ENCODE measurements at regions not wholly inside any gene's neighbourhood (a gene's known extent, or its start where the extent isn't known, plus 50 kb on each side); places are given as distances from the start of the nearest gene placed in this dataset.

DNA sequence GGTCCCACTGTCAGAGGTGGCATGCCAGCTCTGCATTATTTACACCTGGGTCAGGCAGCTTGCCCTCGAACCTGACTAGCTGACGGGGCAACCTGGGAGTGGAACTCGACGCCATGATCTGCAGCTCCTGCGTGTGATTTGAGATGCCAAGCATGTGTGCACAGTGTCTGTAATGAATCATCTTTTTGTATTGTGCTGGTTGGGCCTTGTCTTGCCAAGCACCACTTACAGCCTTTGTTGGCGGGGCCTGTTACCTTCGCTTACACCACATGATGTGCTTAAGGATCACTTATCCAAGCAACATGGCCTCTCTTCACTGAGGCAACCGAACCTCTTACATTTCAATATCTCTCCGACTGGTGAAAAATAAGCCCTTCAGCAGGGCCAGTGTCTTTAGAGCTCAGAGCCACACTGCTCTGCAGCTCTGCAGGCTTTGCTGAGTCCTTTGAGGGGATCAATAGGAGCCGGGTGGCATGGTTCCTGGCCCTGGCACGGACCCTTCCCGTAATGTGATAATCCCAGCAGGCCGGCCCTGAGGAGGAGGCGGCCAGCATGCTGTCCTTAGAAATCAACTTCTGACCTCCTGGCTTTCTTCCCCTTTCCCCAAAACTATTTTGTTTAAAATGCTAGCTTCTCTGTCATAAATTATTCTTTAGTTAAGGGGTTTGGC is 297.7 kb upstream of the CD180 start (continued):
- no peak for TF ChIP-seq MEIS1 (CRISPR knock-in tag; IDR thresholded peaks at IDR 0.05; ENCODE audit: borderline replicate concordance)
- TF ChIP-seq ZNF777 (tag by site-specific recombination; IDR thresholded peaks at IDR 0.05; ENCODE audit: borderline replicate concordance): no peak

- Histone ChIP-seq H3K36me3 (ENCODE audit: control insufficient read depth in 2 of 2, insufficient read depth in 1 of 2, low read length in 2 of 2) (no peaks in the 10 kb centered on the region), H3K27ac (ENCODE audit: extremely low read depth, low read depth, low read length) (no peak overlapping the region), H3K4me1 (ENCODE audit: control insufficient read depth, insufficient read depth, low read length) (no peaks in the 10 kb centered on the region), H3K4me3 (ENCODE audit: low read depth, low read length) (no peak overlapping the region), H3K9me3 (ENCODE audit: control insufficient read depth, insufficient read depth, low read depth, low read length) (no peaks in the 10 kb centered on the region)
- no peak for TF ChIP-seq ZNF776 (tag by site-specific recombination; IDR thresholded peaks at IDR 0.05; ENCODE audit: borderline replicate concordance)
- TF ChIP-seq FEZF1 (tag by site-specific recombination; IDR thresholded peaks at IDR 0.05): no peak
- TF ChIP-seq ZNF501 (tag by site-specific recombination; IDR thresholded peaks at IDR 0.05): no peak
- TF ChIP-seq ZNF654 (tag by site-specific recombination; IDR thresholded peaks at IDR 0.05; ENCODE audit: low read depth): peak; percentile 48
- TF ChIP-seq, protein P1, sequence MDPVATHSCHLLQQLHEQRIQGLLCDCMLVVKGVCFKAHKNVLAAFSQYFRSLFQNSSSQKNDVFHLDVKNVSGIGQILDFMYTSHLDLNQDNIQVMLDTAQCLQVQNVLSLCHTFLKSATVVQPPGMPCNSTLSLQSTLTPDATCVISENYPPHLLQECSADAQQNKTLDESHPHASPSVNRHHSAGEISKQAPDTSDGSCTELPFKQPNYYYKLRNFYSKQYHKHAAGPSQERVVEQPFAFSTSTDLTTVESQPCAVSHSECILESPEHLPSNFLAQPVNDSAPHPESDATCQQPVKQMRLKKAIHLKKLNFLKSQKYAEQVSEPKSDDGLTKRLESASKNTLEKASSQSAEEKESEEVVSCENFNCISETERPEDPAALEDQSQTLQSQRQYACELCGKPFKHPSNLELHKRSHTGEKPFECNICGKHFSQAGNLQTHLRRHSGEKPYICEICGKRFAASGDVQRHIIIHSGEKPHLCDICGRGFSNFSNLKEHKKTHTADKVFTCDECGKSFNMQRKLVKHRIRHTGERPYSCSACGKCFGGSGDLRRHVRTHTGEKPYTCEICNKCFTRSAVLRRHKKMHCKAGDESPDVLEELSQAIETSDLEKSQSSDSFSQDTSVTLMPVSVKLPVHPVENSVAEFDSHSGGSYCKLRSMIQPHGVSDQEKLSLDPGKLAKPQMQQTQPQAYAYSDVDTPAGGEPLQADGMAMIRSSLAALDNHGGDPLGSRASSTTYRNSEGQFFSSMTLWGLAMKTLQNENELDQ (tag by site-specific recombination; IDR thresholded peaks at IDR 0.05; ENCODE audit: low read depth): no peak
- TF ChIP-seq, protein P2, sequence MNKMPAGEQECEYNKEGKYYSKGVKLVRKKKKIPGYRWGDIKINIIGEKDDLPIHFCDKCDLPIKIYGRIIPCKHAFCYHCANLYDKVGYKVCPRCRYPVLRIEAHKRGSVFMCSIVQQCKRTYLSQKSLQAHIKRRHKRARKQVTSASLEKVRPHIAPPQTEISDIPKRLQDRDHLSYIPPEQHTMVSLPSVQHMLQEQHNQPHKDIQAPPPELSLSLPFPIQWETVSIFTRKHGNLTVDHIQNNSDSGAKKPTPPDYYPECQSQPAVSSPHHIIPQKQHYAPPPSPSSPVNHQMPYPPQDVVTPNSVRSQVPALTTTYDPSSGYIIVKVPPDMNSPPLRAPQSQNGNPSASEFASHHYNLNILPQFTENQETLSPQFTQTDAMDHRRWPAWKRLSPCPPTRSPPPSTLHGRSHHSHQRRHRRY (tag by site-specific recombination; IDR thresholded peaks at IDR 0.05): no peak
- no peak for TF ChIP-seq GLI4 (tag by site-specific recombination; IDR thresholded peaks at IDR 0.05)
- TF ChIP-seq ZNF747 (tag by site-specific recombination; IDR thresholded peaks at IDR 0.05): no peak
- no peak for TF ChIP-seq ZNF596 (tag by site-specific recombination; IDR thresholded peaks at IDR 0.05)
- no peak for TF ChIP-seq ZNF510 (tag by site-specific recombination; IDR thresholded peaks at IDR 0.05; ENCODE audit: insufficient replicate concordance)
- TF ChIP-seq BCL11A (tag by site-specific recombination; IDR thresholded peaks at IDR 0.05; ENCODE audit: low read depth): no peak
- peak; percentile 49; the same call in 1 of the 2 replicates for TF ChIP-seq CTCF (tag by site-specific recombination; IDR thresholded peaks at IDR 0.05)
- no peak for TF ChIP-seq BCL11B (tag by site-specific recombination; IDR thresholded peaks at IDR 0.05; ENCODE audit: low read depth)
- TF ChIP-seq ZBTB8A (tag by site-specific recombination; IDR thresholded peaks at IDR 0.05): no peak
- no peak for TF ChIP-seq ZNF677 (tag by site-specific recombination; IDR thresholded peaks at IDR 0.05)
- TF ChIP-seq ZNF19 (tag by site-specific recombination; IDR thresholded peaks at IDR 0.05; ENCODE audit: low read depth): no peak
- CTCF ChIA-PET: interaction anchor here (0.6 to 1.6 kb wide), 4 partner anchors 9 to 758 kb away, joined by 3 to 6 read pairs (median 4); no protein-coding TSS in a partner anchor
- POLR2A ChIA-PET: no interaction called here
Measured at GRCh38 chr5:67493676-67494075, 297.1 kb upstream of the CD180 start.

All from HEK293 (cell line).